GM19239 (cell line): ENCODE measurements at regions not wholly inside any gene's neighbourhood (a gene's known extent, or its start where the extent isn't known, plus 50 kb on each side); places are given as distances from the start of the nearest gene placed in this dataset.

Experiments
- DNase-seq: peaks from one replicate; pipeline ENCODE4 v3.0.0; 2011; ENCODE audit warnings: low spot score; ENCODE audit not compliant: insufficient read length
- FAIRE-seq: peaks from 2 replicates; lab custom pipeline; 2011; peaks lifted over from hg19 to GRCh38; lab: Jason Lieb, UNC

GRCh38 chr15:52856286-52856685 is 66.2 kb upstream of the ONECUT1 start:
- FAIRE-seq: no peak

GRCh38 chr15:52855157-52855556 is 65.0 kb upstream of the ONECUT1 start:
- no peak for FAIRE-seq
- no peak for DNase-seq

More at GRCh38 chr15:52856286-52856685, 66.2 kb upstream of the ONECUT1 start:
- DNase-seq: no peak

DNA sequence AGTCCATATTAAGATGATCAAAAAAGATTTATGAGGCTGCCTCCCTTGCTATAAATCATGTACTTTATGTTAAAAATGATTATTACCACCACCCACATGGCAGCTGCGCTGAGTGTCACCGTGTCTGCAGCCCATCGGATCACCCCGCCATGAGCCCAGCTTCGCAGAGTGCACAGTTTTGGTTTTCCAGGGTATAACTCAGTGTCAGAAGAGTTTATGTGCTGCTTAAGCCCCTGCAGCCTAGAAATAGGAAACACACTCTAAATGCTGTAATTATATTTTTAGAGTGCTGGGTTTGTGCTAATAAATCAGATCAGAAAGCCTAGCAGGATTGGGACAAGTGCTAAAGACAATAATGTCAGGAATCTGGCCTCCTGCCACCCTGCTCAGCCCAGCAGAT is 54.7 kb upstream of the ONECUT1 start:
- no peak for FAIRE-seq
- DNase-seq: no peak
